Neural cell (in vitro differentiated cells): ENCODE measurements at regions not wholly inside any gene's neighbourhood (a gene's known extent, or its start where the extent isn't known, plus 50 kb on each side); places are given as distances from the start of the nearest gene placed in this dataset.
"Not testable (repeated sequence)": the region's sequence is repeated elsewhere in the genome, so short reads cannot be mapped to it uniquely, and the experiment has no call there.

Source experiments
- H2AFZ ChIP-seq: fragments of 200-600, 300-800 bp; sonication (generic), shearing (Covaris generic); 2 replicates; pipeline ENCODE4 v1.6.0; 2014; ENCODE audit warnings: low read depth, mild to moderate bottlenecking, antibody characterized with exemption, low read length, moderate library complexity
- H3F3A ChIP-seq: fragments of 200-600 bp; shearing (Covaris generic); 2 replicates; pipeline ENCODE4 v1.6.1; 2016; ENCODE audit warnings: mild to moderate bottlenecking, moderate library complexity, mixed read lengths, antibody characterized with exemption, low read length; ENCODE audit not compliant: insufficient read depth, poor library complexity, severe bottlenecking
- H3K27ac ChIP-seq: fragments of 200-600, 300-800 bp; sonication (generic), shearing (Covaris generic); 2 replicates; pipeline ENCODE4 v1.5.1; 2014; ENCODE audit warnings: mild to moderate bottlenecking, low read length, moderate library complexity
- H3K27me3 ChIP-seq: fragments of 300-800, 200-600 bp; sonication (generic), shearing (Covaris generic); 2 replicates; pipeline ENCODE4 v1.6.0; 2014; ENCODE audit warnings: mild to moderate bottlenecking, low read depth, low read length, moderate library complexity; ENCODE audit not compliant: insufficient read depth
- H3K36me3 ChIP-seq: fragments of 300-800, 200-600 bp; sonication (generic), shearing (Covaris generic); 2 replicates; pipeline ENCODE4 v1.5.1; 2014; ENCODE audit warnings: mild to moderate bottlenecking, antibody characterized with exemption, low read length, moderate library complexity; ENCODE audit not compliant: insufficient read depth
- H3K4me2 ChIP-seq: fragments of 300-800, 200-600 bp; sonication (generic), shearing (Covaris generic); 2 replicates; pipeline ENCODE4 v1.6.0; 2014; ENCODE audit warnings: mild to moderate bottlenecking, low read length
- H3K4me3 ChIP-seq: fragments of 300-800, 200-600 bp; sonication (generic), shearing (Covaris generic); 2 replicates; pipeline ENCODE4 v1.5.1; 2014; ENCODE audit warnings: mild to moderate bottlenecking, low read length, moderate library complexity
- H3K79me2 ChIP-seq: fragments of 200-600 bp; shearing (Covaris generic); replicated peaks from 2 replicates; pipeline ENCODE4 v1.6.0; 2014; ENCODE audit warnings: mild to moderate bottlenecking, low read length, moderate library complexity; ENCODE audit not compliant: insufficient read depth
- H3K9ac ChIP-seq: fragments of 300-800, 200-600 bp; sonication (generic), shearing (Covaris generic); 2 replicates; pipeline ENCODE4 v1.6.1; 2016; ENCODE audit warnings: mild to moderate bottlenecking, low read length, mixed read lengths
- H3K9me2 ChIP-seq: fragments of 200-600 bp; shearing (Covaris generic); 2 replicates; pipeline ENCODE4 v1.6.1; 2016; ENCODE audit warnings: mild to moderate bottlenecking, low read length, mixed read lengths; ENCODE audit not compliant: insufficient read depth
- H3K9me3 ChIP-seq: fragments of 200-600, 300-800 bp; sonication (generic), shearing (Covaris generic); 2 replicates; pipeline ENCODE4 v1.6.1; 2016; ENCODE audit warnings: mild to moderate bottlenecking, mixed run types, low read length, moderate library complexity, mixed read lengths
- H4K20me1 ChIP-seq: fragments of 200-600 bp; shearing (Covaris generic); 2 replicates; pipeline ENCODE4 v1.6.1; 2016; ENCODE audit warnings: mild to moderate bottlenecking, mixed run types; ENCODE audit not compliant: insufficient read depth
- EP300 ChIP-seq: fragments of 450-650 bp; conservative IDR thresholded peaks from 2 replicates; pipeline ENCODE4 v1.6.1; 2014; ENCODE audit warnings: antibody characterized with exemption, mild to moderate bottlenecking, moderate library complexity; ENCODE audit not compliant: poor library complexity, severe bottlenecking
- EZH2 ChIP-seq: fragments of 200-600, 300-800 bp; shearing (Covaris generic), sonication (generic); IDR thresholded peaks from 2 replicates; pipeline ENCODE4 v1.6.1; 2014; ENCODE audit warnings: antibody characterized with exemption, low read length, borderline replicate concordance, mild to moderate bottlenecking; ENCODE audit not compliant: insufficient read depth, poor library complexity, severe bottlenecking
- MXI1 ChIP-seq: fragments of 450-650 bp; conservative IDR thresholded peaks from 2 replicates; pipeline ENCODE4 v1.6.1; 2014; ENCODE audit warnings: antibody characterized with exemption, mild to moderate bottlenecking; ENCODE audit not compliant: poor library complexity, severe bottlenecking
- POLR2AphosphoS5 ChIP-seq: IDR thresholded peaks from 2 replicates; pipeline ENCODE4 v1.6.1; 2012
- RAD21 ChIP-seq: fragments of 450-650 bp; conservative IDR thresholded peaks from 2 replicates; pipeline ENCODE4 v1.6.1; 2014; ENCODE audit warnings: antibody characterized with exemption, mild to moderate bottlenecking, moderate library complexity
- SMC3 ChIP-seq: fragments of 450-650 bp; conservative IDR thresholded peaks from 2 replicates; pipeline ENCODE4 v1.6.1; 2014; ENCODE audit warnings: antibody characterized with exemption, mild to moderate bottlenecking, moderate library complexity; ENCODE audit not compliant: poor library complexity
- TAF1 ChIP-seq: IDR thresholded peaks from 2 replicates; pipeline ENCODE4 v1.6.1; 2012; ENCODE audit warnings: low read depth
- TF ChIP-seq, protein P1 (sequence below): IDR thresholded peaks from 2 replicates; pipeline ENCODE4 v1.6.1; 2012; ENCODE audit warnings: borderline replicate concordance
- TF ChIP-seq, protein P2 (sequence below): fragments of 450-650 bp; IDR thresholded peaks from 2 replicates; pipeline ENCODE4 v1.5.1; 2014; ENCODE audit warnings: antibody characterized with exemption, mild to moderate bottlenecking, moderate library complexity; ENCODE audit not compliant: poor library complexity, severe bottlenecking

DNA sequence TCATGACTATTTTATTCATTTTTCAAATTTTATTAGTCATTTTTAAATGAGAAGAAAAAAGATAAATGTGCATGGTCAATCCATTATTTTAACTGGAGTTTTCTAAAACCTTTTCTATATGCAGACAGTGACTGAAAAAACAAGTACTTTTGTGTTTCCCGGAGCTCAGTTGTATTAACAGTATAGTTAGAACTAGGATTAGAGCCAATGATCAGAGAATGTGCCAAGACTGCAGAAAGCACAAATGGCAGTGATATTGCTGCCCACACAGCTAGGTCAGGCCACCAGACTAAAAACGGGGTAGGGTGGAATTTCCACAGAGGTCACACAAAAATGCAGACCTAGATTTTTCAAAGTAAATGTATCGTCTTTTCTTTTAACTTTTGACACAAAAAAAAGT is 163.1 kb upstream of the GRIK3 start:
- no peak overlapping the region for H3K9ac ChIP-seq

DNA sequence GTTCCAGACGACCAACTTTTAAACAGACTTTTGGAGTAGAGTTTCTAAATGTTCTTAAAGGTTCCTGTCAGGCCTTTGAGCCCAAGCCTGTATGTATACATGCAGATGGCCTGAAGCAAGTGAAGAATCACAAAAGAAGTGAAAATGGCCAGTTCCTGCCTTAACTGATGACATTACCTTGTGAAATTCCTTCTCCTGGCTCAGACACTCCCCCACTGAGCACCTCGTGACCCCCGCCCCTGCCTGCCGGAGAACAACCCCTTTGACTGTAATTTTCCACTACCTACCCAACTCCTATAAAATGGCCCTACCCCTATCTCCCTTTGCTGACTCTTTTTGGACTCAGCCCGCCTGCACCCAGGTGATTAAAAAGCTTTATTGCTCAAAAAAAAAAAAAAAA is 180.0 kb upstream of the GRIK3 start:
- not testable (repeated sequence) for H3K36me3 ChIP-seq, H3F3A ChIP-seq, H3K9me2 ChIP-seq, H2AFZ ChIP-seq, H3K27me3 ChIP-seq, H3K79me2 ChIP-seq, H3K27ac ChIP-seq, H4K20me1 ChIP-seq, H3K4me3 ChIP-seq, H3K9me3 ChIP-seq, H3K4me2 ChIP-seq, H3K9ac ChIP-seq

More for the DNA sequence above, 163.1 kb upstream of the GRIK3 start:
- no peaks in the 10 kb centered on the region for H4K20me1 ChIP-seq
- H3K36me3 ChIP-seq, result no peaks in the 10 kb centered on the region
- H2AFZ ChIP-seq, result no peak overlapping the region
- no peaks in the 10 kb centered on the region for H3K9me3 ChIP-seq
- TF ChIP-seq POLR2AphosphoS5 (no peak), TAF1 (no peak), EP300 (no peak), RAD21 (no peak)
- TF ChIP-seq, protein P1, sequence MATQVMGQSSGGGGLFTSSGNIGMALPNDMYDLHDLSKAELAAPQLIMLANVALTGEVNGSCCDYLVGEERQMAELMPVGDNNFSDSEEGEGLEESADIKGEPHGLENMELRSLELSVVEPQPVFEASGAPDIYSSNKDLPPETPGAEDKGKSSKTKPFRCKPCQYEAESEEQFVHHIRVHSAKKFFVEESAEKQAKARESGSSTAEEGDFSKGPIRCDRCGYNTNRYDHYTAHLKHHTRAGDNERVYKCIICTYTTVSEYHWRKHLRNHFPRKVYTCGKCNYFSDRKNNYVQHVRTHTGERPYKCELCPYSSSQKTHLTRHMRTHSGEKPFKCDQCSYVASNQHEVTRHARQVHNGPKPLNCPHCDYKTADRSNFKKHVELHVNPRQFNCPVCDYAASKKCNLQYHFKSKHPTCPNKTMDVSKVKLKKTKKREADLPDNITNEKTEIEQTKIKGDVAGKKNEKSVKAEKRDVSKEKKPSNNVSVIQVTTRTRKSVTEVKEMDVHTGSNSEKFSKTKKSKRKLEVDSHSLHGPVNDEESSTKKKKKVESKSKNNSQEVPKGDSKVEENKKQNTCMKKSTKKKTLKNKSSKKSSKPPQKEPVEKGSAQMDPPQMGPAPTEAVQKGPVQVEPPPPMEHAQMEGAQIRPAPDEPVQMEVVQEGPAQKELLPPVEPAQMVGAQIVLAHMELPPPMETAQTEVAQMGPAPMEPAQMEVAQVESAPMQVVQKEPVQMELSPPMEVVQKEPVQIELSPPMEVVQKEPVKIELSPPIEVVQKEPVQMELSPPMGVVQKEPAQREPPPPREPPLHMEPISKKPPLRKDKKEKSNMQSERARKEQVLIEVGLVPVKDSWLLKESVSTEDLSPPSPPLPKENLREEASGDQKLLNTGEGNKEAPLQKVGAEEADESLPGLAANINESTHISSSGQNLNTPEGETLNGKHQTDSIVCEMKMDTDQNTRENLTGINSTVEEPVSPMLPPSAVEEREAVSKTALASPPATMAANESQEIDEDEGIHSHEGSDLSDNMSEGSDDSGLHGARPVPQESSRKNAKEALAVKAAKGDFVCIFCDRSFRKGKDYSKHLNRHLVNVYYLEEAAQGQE, result no peak
- no peak overlapping the region for H3K4me2 ChIP-seq
- H3F3A ChIP-seq, result no peaks in the 10 kb centered on the region
- H3K27ac ChIP-seq, result no peak overlapping the region
- H3K4me3 ChIP-seq, result no peak overlapping the region
- H3K9me2 ChIP-seq, result no peaks in the 10 kb centered on the region
- no peaks in the 10 kb centered on the region for H3K79me2 ChIP-seq
- no peaks in the 10 kb centered on the region for H3K27me3 ChIP-seq

DNA sequence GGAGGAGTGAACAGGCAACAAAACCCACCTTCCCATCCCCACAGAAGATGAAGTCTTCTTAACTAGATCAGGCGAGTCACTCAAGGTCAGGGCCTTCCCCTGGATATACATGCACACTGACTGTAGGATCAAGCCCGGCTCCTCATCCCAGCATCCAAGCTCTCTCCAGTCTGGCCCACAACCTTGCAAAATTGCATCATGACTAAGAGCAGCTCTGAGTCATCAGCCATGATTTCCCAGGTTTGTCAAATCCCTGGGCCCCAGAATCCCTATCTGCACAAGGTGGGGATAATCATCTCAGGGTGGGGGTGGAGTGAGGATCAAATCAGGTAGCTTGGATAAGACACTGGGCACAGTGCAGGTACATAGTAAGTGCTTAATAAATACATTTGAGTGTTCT is 199.3 kb upstream of the GRIK3 start:
- H3K9me2 ChIP-seq, result no peaks in the 10 kb centered on the region
- H3K36me3 ChIP-seq, result no peaks in the 10 kb centered on the region
- H3K4me2 ChIP-seq, result no peak overlapping the region
- H3K9me3 ChIP-seq, result no peaks in the 10 kb centered on the region
- no peak overlapping the region for H3K9ac ChIP-seq
- no peak for TF ChIP-seq EP300
- TF ChIP-seq RAD21, result no peak
- no peak for TF ChIP-seq SMC3
- TF ChIP-seq MXI1, result no peak
- TF ChIP-seq EZH2, result no peak
- TF ChIP-seq, protein P1, result no peak
- no peak for TF ChIP-seq POLR2AphosphoS5
- no peak for TF ChIP-seq TAF1
- TF ChIP-seq, protein P2, sequence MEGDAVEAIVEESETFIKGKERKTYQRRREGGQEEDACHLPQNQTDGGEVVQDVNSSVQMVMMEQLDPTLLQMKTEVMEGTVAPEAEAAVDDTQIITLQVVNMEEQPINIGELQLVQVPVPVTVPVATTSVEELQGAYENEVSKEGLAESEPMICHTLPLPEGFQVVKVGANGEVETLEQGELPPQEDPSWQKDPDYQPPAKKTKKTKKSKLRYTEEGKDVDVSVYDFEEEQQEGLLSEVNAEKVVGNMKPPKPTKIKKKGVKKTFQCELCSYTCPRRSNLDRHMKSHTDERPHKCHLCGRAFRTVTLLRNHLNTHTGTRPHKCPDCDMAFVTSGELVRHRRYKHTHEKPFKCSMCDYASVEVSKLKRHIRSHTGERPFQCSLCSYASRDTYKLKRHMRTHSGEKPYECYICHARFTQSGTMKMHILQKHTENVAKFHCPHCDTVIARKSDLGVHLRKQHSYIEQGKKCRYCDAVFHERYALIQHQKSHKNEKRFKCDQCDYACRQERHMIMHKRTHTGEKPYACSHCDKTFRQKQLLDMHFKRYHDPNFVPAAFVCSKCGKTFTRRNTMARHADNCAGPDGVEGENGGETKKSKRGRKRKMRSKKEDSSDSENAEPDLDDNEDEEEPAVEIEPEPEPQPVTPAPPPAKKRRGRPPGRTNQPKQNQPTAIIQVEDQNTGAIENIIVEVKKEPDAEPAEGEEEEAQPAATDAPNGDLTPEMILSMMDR, result no peak
- H3K27me3 ChIP-seq, result no peaks in the 10 kb centered on the region
- no peak overlapping the region for H3K4me3 ChIP-seq
- H2AFZ ChIP-seq, result no peak overlapping the region
- H4K20me1 ChIP-seq, result no peaks in the 10 kb centered on the region
- no peak overlapping the region for H3K27ac ChIP-seq
- no peaks in the 10 kb centered on the region for H3K79me2 ChIP-seq
- H3F3A ChIP-seq, result no peaks in the 10 kb centered on the region
